CD1c-positive myeloid dendritic cell (primary cell): ENCODE measurements at regions not wholly inside any gene's neighbourhood (a gene's known extent, or its start where the extent isn't known, plus 50 kb on each side); places are given as distances from the start of the nearest gene placed in this dataset.

Experiments
- DNase-seq: peaks from one replicate; pipeline ENCODE4 v3.0.0-alpha.2; 2016; ENCODE audit errors: extremely low spot score

GRCh38 chrX:39328661-39329060 lies 527.4 kb downstream of the MID1IP1 start:
- DNase-seq: no peak

GRCh38 chrX:39331082-39331704 lies 529.9 kb downstream of the MID1IP1 start:
- peak; percentile 1 for DNase-seq

- DNase-seq: no peak
Measured at GRCh38 chrX:39333451-39333850, 532.2 kb downstream of the MID1IP1 start.

GRCh38 chrX:39335513-39336235 lies 534.4 kb downstream of the MID1IP1 start:
- peak; percentile 8 for DNase-seq

- DNase-seq: no peak
Measured at GRCh38 chrX:39336671-39337311, 535.5 kb downstream of the MID1IP1 start.

- DNase-seq: no peak
Measured at GRCh38 chrX:39337451-39337850, 536.2 kb downstream of the MID1IP1 start.

- no peak for DNase-seq
Measured at GRCh38 chrX:39338583-39338982, 537.3 kb downstream of the MID1IP1 start.

GRCh38 chrX:39356119-39356807 lies 555.0 kb downstream of the MID1IP1 start:
- no peak for DNase-seq

- no peak for DNase-seq
Measured at GRCh38 chrX:39360101-39360500, 558.8 kb downstream of the MID1IP1 start.

GRCh38 chrX:39361736-39362135 lies 560.5 kb downstream of the MID1IP1 start:
- no peak for DNase-seq

- no peak for DNase-seq
Measured at GRCh38 chrX:39367416-39367815, 566.2 kb downstream of the MID1IP1 start.

- no peak for DNase-seq
Measured at GRCh38 chrX:39372115-39372514, 570.9 kb downstream of the MID1IP1 start.

- DNase-seq: no peak
Measured at GRCh38 chrX:39377157-39377556, 575.9 kb downstream of the MID1IP1 start.

GRCh38 chrX:39377773-39378172 lies 576.5 kb downstream of the MID1IP1 start:
- no peak for DNase-seq

- no peak for DNase-seq
Measured at GRCh38 chrX:39381422-39381821, 580.2 kb downstream of the MID1IP1 start.

- no peak for DNase-seq
Measured at GRCh38 chrX:39384996-39385395, 583.7 kb downstream of the MID1IP1 start.

- no peak for DNase-seq
Measured at GRCh38 chrX:39388730-39389129, 587.5 kb downstream of the MID1IP1 start.

GRCh38 chrX:39396358-39396995 lies 595.2 kb downstream of the MID1IP1 start:
- no peak for DNase-seq

GRCh38 chrX:39397561-39398199 lies 596.4 kb downstream of the MID1IP1 start:
- DNase-seq: no peak

GRCh38 chrX:39398215-39398962 lies 597.1 kb downstream of the MID1IP1 start:
- DNase-seq: no peak

- DNase-seq: no peak
Measured at GRCh38 chrX:39398963-39399261, 597.7 kb downstream of the MID1IP1 start.
